ENCODE measurements at regions not wholly inside any gene's neighbourhood (a gene's known extent, or its start where the extent isn't known, plus 50 kb on each side); places are given as distances from the start of the nearest gene placed in this dataset.

DNA sequence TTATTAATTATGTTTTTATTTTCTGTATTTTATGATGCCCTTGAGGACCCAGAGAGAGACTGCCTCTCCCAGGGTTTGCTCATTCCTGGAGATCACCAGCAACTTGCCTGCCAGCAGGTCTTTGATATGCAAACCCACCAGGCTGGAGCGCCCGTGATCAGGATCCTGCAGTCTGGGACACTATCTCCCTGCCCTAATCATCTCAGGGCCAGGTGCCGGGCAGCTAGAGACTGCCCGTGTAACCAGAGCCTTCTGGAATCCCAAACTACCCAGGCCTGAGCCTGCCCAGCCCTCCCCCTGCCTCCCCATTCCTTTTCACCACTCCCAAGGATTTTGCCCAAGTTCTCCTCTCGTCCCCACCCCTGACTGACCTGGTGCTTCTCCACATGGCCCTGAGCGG is 52.2 kb upstream of the B3GAT1 start:
- H3K4me3 Mint-ChIP-seq: no peak overlapping the region

DNA sequence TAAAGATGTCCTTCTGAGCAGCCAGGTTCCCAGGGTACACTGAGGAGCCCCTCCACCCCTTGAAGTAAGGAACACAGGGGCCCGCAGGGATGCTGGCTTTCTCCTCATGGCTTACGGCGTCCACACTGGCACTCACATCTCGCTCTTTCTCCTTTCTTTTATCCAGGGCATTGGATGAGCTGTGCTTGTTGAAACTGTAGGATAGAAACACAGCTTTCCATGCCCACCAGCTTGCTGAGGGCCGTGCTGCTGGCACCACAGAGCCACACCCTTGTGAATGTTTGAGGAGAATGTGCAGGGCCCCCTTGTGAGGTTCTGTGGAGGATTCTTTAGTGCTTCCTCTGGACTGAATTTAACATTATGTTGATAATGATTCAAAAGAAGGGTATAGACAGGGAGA is 51.7 kb upstream of the B3GAT1 start:
- no peak overlapping the region for H3K27ac Mint-ChIP-seq
- no peak overlapping the region for H3K4me3 Mint-ChIP-seq
- peaks cover 24 to 32% of the 10 kb centered on the region in 2 donors for H3K27me3 Mint-ChIP-seq
- DNase-seq (ENCODE audit: low spot score) (no peak), ATAC-seq (no peak)
- H3K36me3 Mint-ChIP-seq: no peaks in the 10 kb centered on the region
- no peaks in the 10 kb centered on the region for H3K4me1 Mint-ChIP-seq (ENCODE audit: low read depth in 2 of 2)
- H3K9me3 Mint-ChIP-seq: no peaks in the 10 kb centered on the region

More for the DNA sequence above, 52.2 kb upstream of the B3GAT1 start:
- no peaks in the 10 kb centered on the region for H3K36me3 Mint-ChIP-seq
- H3K4me1 Mint-ChIP-seq (ENCODE audit: low read depth in 2 of 2): no peaks in the 10 kb centered on the region
- ATAC-seq: no peak
- DNase-seq (ENCODE audit: low spot score): no peak
- no peaks in the 10 kb centered on the region for H3K9me3 Mint-ChIP-seq
- no peak overlapping the region for H3K27ac Mint-ChIP-seq
- peaks cover 24 to 32% of the 10 kb centered on the region in 2 donors for H3K27me3 Mint-ChIP-seq

Measured in natural killer cell treated with Interleukin-12 subunit alpha and Interleukin-12 subunit beta and Interleukin-15 and Interleukin-18, amount 100 ng/mL, for 72 hours (primary cell).